Panc1 (cell line): ENCODE measurements at regions not wholly inside any gene's neighbourhood (a gene's known extent, or its start where the extent isn't known, plus 50 kb on each side); places are given as distances from the start of the nearest gene placed in this dataset.

Experiments
- ATAC-seq: fragments of 200-7000 bp; cut with Tn5 transposase; 2 replicates; pipeline ENCODE4 v1.9.1; 2020; ENCODE audit warnings: mild to moderate bottlenecking, moderate library complexity
- BruUV-seq: library from RNA; stranded (reverse); fragments of 400-500 nt; replicated peaks from 2 replicates; lab custom pipeline; 2021; lab: Mats Ljungman, UMichigan
- CTCF ChIA-PET: fragments of 300-600 bp; sonication (Branson Sonifier 250); formaldehyde crosslinking; loops from one replicate; lab custom pipeline; 2022; ENCODE audit warnings: antibody characterized with exemption; lab: Charles Lee
- POLR2A ChIA-PET: fragments of 300-600 bp; sonication (Branson Sonifier 250); formaldehyde crosslinking; loops from one replicate; lab custom pipeline; 2022; ENCODE audit warnings: antibody characterized with exemption; lab: Charles Lee
- DNase-seq: peaks from one replicate; pipeline ENCODE4 v3.0.0-alpha.2; 2010; ENCODE audit warnings: low read depth, low spot score
- H3K27ac ChIP-seq: 2 replicates; pipeline ENCODE4 v1.5.1; 2011; ENCODE audit warnings: mild to moderate bottlenecking, low read length, inconsistent platforms
- H3K27me3 ChIP-seq: fragments of 200-500 bp; sonication (Bioruptor generic); 2 replicates; pipeline ENCODE4 v1.6.0; 2014; ENCODE audit warnings: low read length, inconsistent platforms; ENCODE audit not compliant: control insufficient read depth, insufficient read depth
- H3K36me3 ChIP-seq: fragments of 200-500 bp; sonication (Bioruptor generic); 2 replicates; pipeline ENCODE4 v1.5.1; 2014; ENCODE audit warnings: inconsistent platforms, mild to moderate bottlenecking, low read length, moderate library complexity; ENCODE audit not compliant: control insufficient read depth, insufficient read depth
- H3K4me1 ChIP-seq: 2 replicates; pipeline ENCODE4 v1.5.1; 2011; ENCODE audit warnings: inconsistent platforms, mild to moderate bottlenecking, low read length, moderate library complexity; ENCODE audit not compliant: control insufficient read depth, insufficient read depth
- H3K4me3 ChIP-seq, 2 experiments: 2 replicates each; pipeline ENCODE4 v1.5.1; 2011 to 2012; ENCODE audit warnings: low read depth in 2 of 2, low read length in 2 of 2, mild to moderate bottlenecking in 2 of 2, inconsistent platforms in 1 of 2, moderate library complexity in 1 of 2
- H3K9me3 ChIP-seq: fragments of 200-500 bp; sonication (Bioruptor generic); 2 replicates; pipeline ENCODE4 v1.5.1; 2014; ENCODE audit warnings: low read depth, mild to moderate bottlenecking, inconsistent platforms, low read length, moderate library complexity; ENCODE audit not compliant: control insufficient read depth, insufficient read depth
- CTCF ChIP-seq: fragments of 450-650 bp; IDR thresholded peaks from 2 replicates; pipeline ENCODE4 v1.5.1; 2017; ENCODE audit warnings: mild to moderate bottlenecking
- POLR2AphosphoS5 ChIP-seq: IDR thresholded peaks from 2 replicates; pipeline ENCODE4 v1.6.1; 2012; ENCODE audit warnings: mild to moderate bottlenecking, low read depth, low read length, moderate library complexity
- SIN3A ChIP-seq: IDR thresholded peaks from 2 replicates; pipeline ENCODE4 v1.6.1; 2012; ENCODE audit warnings: low read depth, mild to moderate bottlenecking, low read length, moderate library complexity, borderline replicate concordance; ENCODE audit not compliant: insufficient read depth
- TCF7L2 ChIP-seq: IDR thresholded peaks from 2 replicates; pipeline ENCODE4 v1.6.1; 2011; ENCODE audit warnings: mild to moderate bottlenecking, low read depth, low read length, inconsistent platforms
- in situ Hi-C: cut with HindIII; loops from 2 replicates; pipeline ENCODE4 v1.10.0; 2016; ENCODE audit warnings: low sequenced_read_pairs, low pct_unique_long_range_greater_than_20kb
- intact Hi-C: fragments of 100-400 bp; cut with micrococcal nuclease; formaldehyde crosslinking; loops from one replicate; pipeline ENCODE4 v1.10.0; 2022; ENCODE audit not compliant: unreplicated experiment
- TF ChIP-seq, protein P1 (sequence below), 2 experiments: IDR thresholded peaks; 2 replicates each; pipeline ENCODE4 v1.6.1; 2011 to 2012; ENCODE audit warnings: low read depth in 2 of 2, control low read depth in 1 of 2, low read length in 1 of 2, mild to moderate bottlenecking in 1 of 2, moderate library complexity in 1 of 2; ENCODE audit not compliant: insufficient read depth in 1 of 2

GRCh38 chr6:92589996-92590395 is 829.4 kb downstream of the EPHA7 start:
- DNase-seq (no peak), ATAC-seq (no peak)
- Histone ChIP-seq H3K27me3 (no peaks in the 10 kb centered on the region), H3K4me3 (no peak overlapping the region), H3K27ac (no peak overlapping the region), H3K9me3 (no peaks in the 10 kb centered on the region), H3K4me1 (no peaks in the 10 kb centered on the region), H3K36me3 (no peaks in the 10 kb centered on the region)
- intact Hi-C loops (no loop called here), in situ Hi-C loops (no loop called here)
- no peak for TF ChIP-seq POLR2AphosphoS5
- TF ChIP-seq, protein P1, sequence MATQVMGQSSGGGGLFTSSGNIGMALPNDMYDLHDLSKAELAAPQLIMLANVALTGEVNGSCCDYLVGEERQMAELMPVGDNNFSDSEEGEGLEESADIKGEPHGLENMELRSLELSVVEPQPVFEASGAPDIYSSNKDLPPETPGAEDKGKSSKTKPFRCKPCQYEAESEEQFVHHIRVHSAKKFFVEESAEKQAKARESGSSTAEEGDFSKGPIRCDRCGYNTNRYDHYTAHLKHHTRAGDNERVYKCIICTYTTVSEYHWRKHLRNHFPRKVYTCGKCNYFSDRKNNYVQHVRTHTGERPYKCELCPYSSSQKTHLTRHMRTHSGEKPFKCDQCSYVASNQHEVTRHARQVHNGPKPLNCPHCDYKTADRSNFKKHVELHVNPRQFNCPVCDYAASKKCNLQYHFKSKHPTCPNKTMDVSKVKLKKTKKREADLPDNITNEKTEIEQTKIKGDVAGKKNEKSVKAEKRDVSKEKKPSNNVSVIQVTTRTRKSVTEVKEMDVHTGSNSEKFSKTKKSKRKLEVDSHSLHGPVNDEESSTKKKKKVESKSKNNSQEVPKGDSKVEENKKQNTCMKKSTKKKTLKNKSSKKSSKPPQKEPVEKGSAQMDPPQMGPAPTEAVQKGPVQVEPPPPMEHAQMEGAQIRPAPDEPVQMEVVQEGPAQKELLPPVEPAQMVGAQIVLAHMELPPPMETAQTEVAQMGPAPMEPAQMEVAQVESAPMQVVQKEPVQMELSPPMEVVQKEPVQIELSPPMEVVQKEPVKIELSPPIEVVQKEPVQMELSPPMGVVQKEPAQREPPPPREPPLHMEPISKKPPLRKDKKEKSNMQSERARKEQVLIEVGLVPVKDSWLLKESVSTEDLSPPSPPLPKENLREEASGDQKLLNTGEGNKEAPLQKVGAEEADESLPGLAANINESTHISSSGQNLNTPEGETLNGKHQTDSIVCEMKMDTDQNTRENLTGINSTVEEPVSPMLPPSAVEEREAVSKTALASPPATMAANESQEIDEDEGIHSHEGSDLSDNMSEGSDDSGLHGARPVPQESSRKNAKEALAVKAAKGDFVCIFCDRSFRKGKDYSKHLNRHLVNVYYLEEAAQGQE (IDR thresholded peaks at IDR 0.05; ENCODE audit: insufficient read depth in 1 of 2, low read depth in 2 of 2, low read length in 1 of 2), result no peak
- TF ChIP-seq TCF7L2, result no peak
- no peak for TF ChIP-seq CTCF
- TF ChIP-seq SIN3A, result no peak
- BruUV-seq, result no TSS peak
- ChIA-PET CTCF (no interaction called here), POLR2A (no interaction called here)

GRCh38 chr6:92588148-92588547 is 831.2 kb downstream of the EPHA7 start:
- no TSS peak for BruUV-seq
- H3K27ac ChIP-seq, result no peak overlapping the region
- no peaks in the 10 kb centered on the region for H3K27me3 ChIP-seq
- in situ Hi-C loops (no loop called here), intact Hi-C loops (no loop called here)
- ChIA-PET CTCF (no interaction called here), POLR2A (no interaction called here)
- H3K9me3 ChIP-seq, result no peaks in the 10 kb centered on the region
- H3K36me3 ChIP-seq, result no peaks in the 10 kb centered on the region
- H3K4me1 ChIP-seq, result no peaks in the 10 kb centered on the region
- TF ChIP-seq SIN3A (no peak), TCF7L2 (no peak), CTCF (no peak), POLR2AphosphoS5 (no peak)
- TF ChIP-seq, protein P1 (IDR thresholded peaks at IDR 0.05; ENCODE audit: insufficient read depth in 1 of 2, low read depth in 2 of 2, low read length in 1 of 2), result no peak
- ATAC-seq (no peak), DNase-seq (no peak)
- H3K4me3 ChIP-seq, result no peak overlapping the region
